ENCODE measurements at regions not wholly inside any gene's neighbourhood (a gene's known extent, or its start where the extent isn't known, plus 50 kb on each side); places are given as distances from the start of the nearest gene placed in this dataset.

- no peak for TF ChIP-seq EZH2 (IDR thresholded peaks at IDR 0.05; ENCODE audit: insufficient read depth, poor library complexity, severe bottlenecking)
- TF ChIP-seq EZH2phosphoT487 (IDR thresholded peaks at IDR 0.05; ENCODE audit: insufficient read depth, low read depth): no peak
These were observed 167.1 kb downstream of the RTP5 start for GRCh38 chr2:242036653-242036950.

All from GM23248 (cell line).